Ammon's horn (tissue), 1 donor: ENCODE measurements at regions not wholly inside any gene's neighbourhood (a gene's known extent, or its start where the extent isn't known, plus 50 kb on each side); places are given as distances from the start of the nearest gene placed in this dataset.

Source experiments
- DNase-seq: peaks from one replicate; pipeline ENCODE4 v3.0.0-alpha.2; 2016; ENCODE audit warnings: low spot score

- no peak for DNase-seq
Measured at GRCh38 chr7:145645135-145645515, 471.5 kb upstream of the CNTNAP2 start.

GRCh38 chr7:145644426-145645134 is 472.0 kb upstream of the CNTNAP2 start:
- DNase-seq = no peak

GRCh38 chr7:145643981-145644380 is 472.6 kb upstream of the CNTNAP2 start:
- DNase-seq = no peak

GRCh38 chr7:145633513-145633912 is 483.1 kb upstream of the CNTNAP2 start:
- DNase-seq = no peak

- DNase-seq = no peak
Measured at GRCh38 chr7:145624618-145625017, 492.0 kb upstream of the CNTNAP2 start.

- DNase-seq = no peak
Measured at GRCh38 chr7:145605963-145606362, 510.6 kb upstream of the CNTNAP2 start.

- DNase-seq = no peak
Measured at GRCh38 chr7:145599376-145599775, 517.2 kb upstream of the CNTNAP2 start.

- DNase-seq = no peak
Measured at GRCh38 chr7:145584401-145584800, 532.2 kb upstream of the CNTNAP2 start.

GRCh38 chr7:145582742-145583303 is 533.8 kb upstream of the CNTNAP2 start:
- DNase-seq = no peak

GRCh38 chr7:145557805-145558204 is 558.8 kb upstream of the CNTNAP2 start:
- DNase-seq = no peak

- no peak for DNase-seq
Measured at GRCh38 chr7:145543242-145543641, 573.4 kb upstream of the CNTNAP2 start.

- no peak for DNase-seq
Measured at GRCh38 chr7:145539910-145540309, 576.7 kb upstream of the CNTNAP2 start.

GRCh38 chr7:145534301-145534700 is 582.3 kb upstream of the CNTNAP2 start:
- no peak for DNase-seq

GRCh38 chr7:145520284-145520683 is 596.3 kb upstream of the CNTNAP2 start:
- DNase-seq = no peak

GRCh38 chr7:145511004-145511403 is 605.6 kb upstream of the CNTNAP2 start:
- no peak for DNase-seq

GRCh38 chr7:145497911-145498525 is 618.6 kb upstream of the CNTNAP2 start:
- no peak for DNase-seq

GRCh38 chr7:145490356-145490755 is 626.2 kb upstream of the CNTNAP2 start:
- no peak for DNase-seq

GRCh38 chr7:145489609-145490008 is 627.0 kb upstream of the CNTNAP2 start:
- DNase-seq = no peak

GRCh38 chr7:145488816-145489215 is 627.8 kb upstream of the CNTNAP2 start:
- DNase-seq = no peak

GRCh38 chr7:145481985-145482384 is 634.6 kb upstream of the CNTNAP2 start:
- no peak for DNase-seq

GRCh38 chr7:145478541-145478940 is 638.1 kb upstream of the CNTNAP2 start:
- no peak for DNase-seq

- no peak for DNase-seq
Measured at GRCh38 chr7:145474009-145474686, 638.3 kb upstream of the TPK1 start.

GRCh38 chr7:145471883-145472282 is 636.0 kb upstream of the TPK1 start:
- no peak for DNase-seq
